ENCODE measurements at regions not wholly inside any gene's neighbourhood (a gene's known extent, or its start where the extent isn't known, plus 50 kb on each side); places are given as distances from the start of the nearest gene placed in this dataset.
"Not testable (repeated sequence)": the region's sequence is repeated elsewhere in the genome, so short reads cannot be mapped to it uniquely, and the experiment has no call there.

DNA sequence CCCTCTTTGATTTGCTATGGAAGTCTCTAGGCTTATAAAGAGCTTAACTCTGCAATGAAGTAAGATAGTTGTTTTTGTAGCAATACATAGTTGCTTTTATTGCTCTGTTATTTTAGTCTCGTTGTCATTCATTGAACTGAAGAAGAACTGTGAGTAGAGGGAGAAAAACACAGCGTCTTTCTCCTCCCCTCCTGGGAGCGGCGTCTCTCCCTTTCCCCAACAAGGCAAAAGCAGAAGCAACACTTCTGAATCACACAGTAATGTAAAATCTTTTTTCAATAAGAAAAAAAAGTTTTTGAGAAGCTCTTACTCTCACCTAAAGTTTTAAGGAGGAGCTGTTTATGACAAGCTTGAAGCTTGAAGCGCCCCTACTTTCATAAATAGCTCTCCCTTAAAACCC, 119.3 kb upstream of the SLC7A14 start:
- DNase-seq (ENCODE audit: low read depth in 2 of 2) = no peak

GRCh38 chr3:170703121-170703588, 117.3 kb upstream of the SLC7A14 start:
- DNase-seq (ENCODE audit: low read depth in 2 of 2) = no peak

DNA sequence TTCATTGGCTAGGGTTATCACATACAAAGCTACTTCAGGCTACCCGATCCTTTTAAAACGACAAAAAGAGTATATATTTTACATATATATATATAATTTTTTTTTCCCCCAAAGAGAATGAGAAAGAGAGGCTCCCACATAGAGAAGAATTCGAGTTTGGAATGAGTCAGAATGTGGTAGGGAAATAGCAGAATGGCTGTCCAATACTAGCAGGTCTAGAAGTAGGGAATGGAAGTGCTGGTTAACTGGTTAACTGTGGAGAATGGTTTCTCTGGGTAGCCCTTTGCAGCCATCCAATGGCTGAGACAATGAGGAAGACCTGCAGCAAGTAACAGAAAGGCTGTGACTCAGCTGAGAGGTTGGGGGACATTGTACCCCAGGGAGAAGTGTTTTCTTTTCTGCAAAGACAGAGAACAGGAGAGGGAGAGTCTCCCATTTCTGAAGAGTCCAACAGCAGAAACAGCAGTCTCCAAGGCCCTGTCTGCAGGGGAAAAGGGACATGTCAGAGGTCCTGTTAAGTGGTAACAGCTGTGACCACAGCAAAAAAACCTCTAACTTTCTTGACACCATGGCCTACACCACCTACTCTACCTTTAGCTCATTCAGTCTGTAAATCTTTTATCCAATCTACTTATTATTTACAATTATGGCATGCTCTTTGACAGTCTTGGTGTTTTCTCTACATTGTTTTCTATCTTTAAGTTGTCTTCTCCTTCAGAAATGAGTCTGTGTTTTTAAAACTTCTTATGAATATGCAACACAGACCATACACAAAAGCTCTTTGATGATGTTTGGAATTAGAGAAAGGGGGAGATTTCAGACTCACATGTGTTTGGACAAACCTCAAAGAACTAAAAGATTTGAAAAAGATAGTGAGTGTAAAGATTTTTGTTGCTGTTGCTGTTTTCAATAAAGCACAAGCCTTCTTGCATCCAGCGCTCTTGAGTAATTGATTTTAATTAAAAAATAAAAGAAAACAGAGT, 116.1 kb upstream of the SLC7A14 start:
- no peak for DNase-seq (ENCODE audit: low read depth in 2 of 2)

GRCh38 chr3:170700054-170700404, 114.2 kb upstream of the SLC7A14 start:
- no peak for DNase-seq (ENCODE audit: low read depth in 2 of 2)

- no peak for DNase-seq (ENCODE audit: low read depth in 2 of 2)
These were observed 113.5 kb upstream of the SLC7A14 start for GRCh38 chr3:170699158-170700053.

- no peak for DNase-seq (ENCODE audit: low read depth in 2 of 2)
These were observed 112.0 kb upstream of the SLC7A14 start for GRCh38 chr3:170697908-170698307.

DNA sequence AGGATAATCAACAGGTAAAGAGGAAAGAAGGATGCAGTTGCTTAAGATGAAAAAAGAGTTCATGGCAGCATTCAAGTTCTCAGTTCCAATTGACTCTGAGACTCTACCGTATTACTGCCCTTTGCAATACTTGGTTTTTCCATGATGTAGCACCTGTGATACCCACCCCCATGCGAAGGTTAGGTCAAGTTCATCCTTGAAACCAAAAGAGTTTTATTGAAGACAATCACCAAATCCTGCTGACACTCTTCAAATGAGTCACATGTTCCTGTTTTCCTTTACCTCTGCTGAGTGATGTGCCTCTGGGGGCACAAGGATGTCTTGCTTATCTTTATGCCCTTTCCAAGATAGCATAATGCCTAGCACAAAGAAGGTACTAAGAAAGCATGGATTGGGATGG, 111.3 kb upstream of the SLC7A14 start:
- DNase-seq (ENCODE audit: low read depth in 2 of 2) = no peak

DNA sequence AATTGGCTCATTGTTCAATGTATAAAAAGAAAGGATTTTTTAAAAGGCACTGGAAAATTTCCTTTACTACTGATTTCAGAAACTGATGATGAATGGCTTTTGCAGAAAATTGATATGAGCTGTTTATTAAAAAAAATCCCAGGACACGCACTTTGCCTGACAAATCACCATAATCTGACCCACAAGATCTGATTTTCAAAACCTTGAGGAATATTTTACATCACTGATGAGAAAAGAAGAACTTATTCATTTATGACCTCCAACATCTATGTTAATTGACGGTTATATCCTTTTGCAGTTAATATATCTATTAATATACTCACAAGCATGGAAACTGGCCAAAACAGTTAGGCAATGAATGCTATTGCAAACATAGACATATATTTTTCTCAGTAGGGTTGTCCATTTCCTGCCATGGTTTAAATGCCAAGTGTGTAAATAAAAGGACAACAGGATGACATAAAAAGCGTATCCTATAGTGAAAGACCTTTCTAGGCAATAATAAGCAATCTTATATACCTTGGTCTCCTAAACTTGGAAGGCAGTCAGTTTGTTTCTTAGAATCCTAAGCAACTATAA, 109.7 kb upstream of the SLC7A14 start:
- DNase-seq (ENCODE audit: low read depth in 2 of 2) = no peak

- no peak for DNase-seq (ENCODE audit: low read depth in 2 of 2)
These were observed 106.8 kb upstream of the SLC7A14 start for GRCh38 chr3:170692720-170693119.

DNA sequence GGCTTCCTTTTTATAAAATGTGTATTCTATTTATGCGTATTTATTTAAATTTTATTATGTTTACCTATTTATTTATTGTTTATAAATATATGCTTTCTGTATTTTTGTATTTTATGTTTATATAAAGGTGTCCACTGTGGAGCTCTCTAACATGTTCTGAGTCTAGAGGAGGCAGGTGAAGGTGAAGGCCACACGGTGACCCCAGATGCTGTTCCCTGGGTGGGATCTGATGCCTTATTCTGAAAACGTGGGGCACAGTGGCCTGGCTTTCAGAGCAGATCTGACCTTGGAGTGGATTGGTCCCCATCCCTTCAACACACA, 104.7 kb upstream of the SLC7A14 start:
- DNase-seq (ENCODE audit: low read depth in 2 of 2) = no peak

DNA sequence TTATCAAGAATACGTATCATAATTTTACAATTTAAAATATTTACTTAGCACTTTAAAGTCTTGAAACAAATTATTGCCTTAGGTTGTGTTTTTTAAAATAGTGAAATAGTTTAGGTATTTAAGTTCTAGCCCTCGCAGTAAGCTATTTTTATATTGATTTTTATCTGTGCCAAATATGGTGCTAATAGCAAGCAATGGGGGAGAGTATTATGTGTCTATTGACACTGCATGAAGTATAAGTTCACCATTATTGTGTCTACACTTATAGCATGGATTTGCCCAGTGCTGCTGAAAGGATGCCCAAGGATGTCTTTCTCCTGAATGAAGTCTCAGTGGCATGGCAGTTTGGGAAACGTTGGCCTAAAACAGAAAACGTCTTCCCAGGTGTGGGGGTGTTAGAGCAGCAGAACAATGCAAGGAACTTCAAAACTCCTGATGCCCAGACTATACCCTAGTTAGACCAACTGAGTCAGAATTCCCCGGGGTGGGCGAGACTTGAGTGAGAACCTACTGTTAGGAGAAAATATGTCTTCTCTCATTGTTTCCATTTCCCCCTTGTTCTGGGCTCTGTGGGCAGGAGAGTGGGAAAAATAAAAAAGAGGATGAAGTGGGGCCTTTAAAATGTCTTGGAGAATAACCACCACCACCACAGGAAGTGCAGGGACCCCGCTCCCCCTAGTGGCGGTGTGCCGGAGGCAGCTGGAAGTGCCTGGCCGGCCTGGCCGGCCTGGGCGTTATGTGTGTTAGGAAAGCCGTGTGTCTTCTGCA, 104.2 kb upstream of the SLC7A14 start:
- DNase-seq (ENCODE audit: low read depth in 2 of 2) = peak in 1 of 2 donors; percentile 8

DNA sequence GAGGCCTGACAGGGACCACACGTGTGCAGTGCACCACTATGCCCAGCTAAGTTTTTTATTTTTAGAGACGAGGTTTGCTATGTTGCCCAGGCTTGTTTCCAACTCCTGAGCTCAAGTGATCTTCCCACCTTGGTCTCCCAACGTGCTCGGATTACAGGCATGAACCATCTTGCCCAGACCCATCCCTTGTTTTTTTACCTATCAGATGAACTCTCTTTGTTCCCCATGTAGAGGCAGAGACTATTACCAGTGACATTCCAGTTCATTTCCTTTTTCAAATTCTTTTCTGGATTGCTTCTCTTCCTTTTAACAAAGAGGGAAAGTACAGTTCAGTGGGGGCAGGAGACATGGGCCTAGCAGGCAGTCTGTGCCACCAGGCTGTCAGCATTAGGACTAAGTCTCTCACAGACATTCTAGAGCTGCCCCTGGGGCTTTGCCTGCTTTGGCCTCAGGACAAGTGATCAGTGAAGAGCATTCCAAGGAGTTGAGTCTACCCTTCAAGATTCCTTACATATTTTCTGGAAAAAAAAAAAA, 103.5 kb upstream of the SLC7A14 start:
- no peak for DNase-seq (ENCODE audit: low read depth in 2 of 2)

DNA sequence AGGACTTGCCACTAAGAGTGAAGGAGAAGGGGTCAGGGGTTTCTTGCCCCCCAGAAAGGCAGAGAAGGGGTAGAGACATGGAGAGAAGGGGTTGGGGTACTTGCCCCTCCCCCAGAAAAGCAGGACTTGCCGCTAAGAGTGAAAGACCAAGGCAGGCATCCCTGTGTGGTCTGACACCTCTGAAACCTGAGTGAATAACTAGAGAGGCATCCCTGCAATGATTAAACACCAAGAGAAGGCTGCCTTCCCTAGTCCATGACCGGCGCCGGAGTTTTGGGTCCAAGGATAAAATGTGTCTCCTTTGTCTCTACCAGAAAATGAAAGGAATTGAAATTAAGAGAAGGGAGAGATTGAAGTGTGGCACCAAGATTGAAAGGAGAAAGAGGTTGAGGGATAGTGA, 102.3 kb upstream of the SLC7A14 start:
- not testable (repeated sequence) for DNase-seq (ENCODE audit: low read depth in 2 of 2)

DNA sequence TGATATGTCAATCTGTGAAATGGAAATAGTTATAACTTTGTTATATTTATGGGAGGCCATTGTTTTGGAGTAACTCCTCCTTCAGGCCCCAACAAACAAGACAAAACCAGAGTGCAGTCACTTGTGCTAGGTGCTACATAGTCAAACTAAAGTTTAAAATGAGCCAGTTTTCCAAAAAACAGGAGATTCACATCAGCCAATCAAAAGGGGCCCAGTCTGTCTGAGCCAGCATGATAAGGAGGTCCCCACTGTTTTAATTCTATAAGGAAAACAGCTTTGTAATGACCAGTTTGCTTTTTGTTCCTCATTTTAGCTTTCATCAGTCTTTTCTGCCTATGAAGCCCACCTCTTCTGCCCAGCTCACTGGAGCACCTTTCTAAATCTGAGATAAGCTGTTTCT, 94.7 kb upstream of the SLC7A14 start:
- no peak for DNase-seq (ENCODE audit: low read depth in 2 of 2)

DNA sequence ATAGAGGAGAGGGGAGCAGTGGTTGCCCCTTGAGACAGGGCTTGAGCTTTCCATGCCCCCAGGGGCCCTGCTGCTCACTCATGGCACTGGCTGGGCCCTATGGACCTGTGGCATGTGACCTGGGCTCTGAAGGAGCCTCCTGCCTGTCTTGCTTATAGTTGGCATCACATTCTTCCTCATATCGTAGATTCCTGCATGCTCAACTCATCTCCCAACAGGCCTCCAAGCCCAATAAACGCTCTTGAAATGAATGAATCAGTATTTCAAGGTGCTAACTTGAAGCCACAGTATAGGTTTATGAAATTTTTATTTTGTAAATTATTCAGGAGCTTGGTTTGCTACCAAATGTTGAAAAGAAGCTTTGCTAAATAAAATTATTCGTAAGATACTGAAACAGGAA, 93.3 kb upstream of the SLC7A14 start:
- DNase-seq (ENCODE audit: low read depth in 2 of 2) = no peak

- no peak for DNase-seq (ENCODE audit: low read depth in 2 of 2)
These were observed 84.6 kb upstream of the SLC7A14 start for GRCh38 chr3:170670504-170670903.

- not testable (repeated sequence) for DNase-seq (ENCODE audit: low read depth in 2 of 2)
These were observed 77.1 kb upstream of the SLC7A14 start for GRCh38 chr3:170662986-170663385.

- no peak for DNase-seq (ENCODE audit: low read depth in 2 of 2)
These were observed 74.3 kb upstream of the SLC7A14 start for GRCh38 chr3:170660139-170660538.

- DNase-seq (ENCODE audit: low read depth in 2 of 2) = no peak
These were observed 71.4 kb upstream of the SLC7A14 start for GRCh38 chr3:170657312-170657711.

GRCh38 chr3:170656284-170656683, 70.4 kb upstream of the SLC7A14 start:
- DNase-seq (ENCODE audit: low read depth in 2 of 2) = no peak

GRCh38 chr3:170653801-170654200, 67.9 kb upstream of the SLC7A14 start:
- DNase-seq (ENCODE audit: low read depth in 2 of 2) = no peak
